ACC112 (cell line): ENCODE measurements at regions not wholly inside any gene's neighbourhood (a gene's known extent, or its start where the extent isn't known, plus 50 kb on each side); places are given as distances from the start of the nearest gene placed in this dataset.
"Not testable (repeated sequence)": the region's sequence is repeated elsewhere in the genome, so short reads cannot be mapped to it uniquely, and the experiment has no call there.

Experiments used
- H2AFZ ChIP-seq: fragments of 200-600 bp; sonication (generic); one replicate; pipeline ENCODE4 v1.6.0; 2017; ENCODE audit warnings: antibody characterized with exemption, low read length; ENCODE audit not compliant: unreplicated experiment
- H3K27ac ChIP-seq: fragments of 200-600 bp; sonication (generic); 2 replicates; pipeline ENCODE4 v1.5.1; 2014; ENCODE audit warnings: low read depth, mild to moderate bottlenecking, antibody characterized with exemption, low read length, moderate library complexity
- H3K27me3 ChIP-seq: fragments of 200-600 bp; sonication (generic); 2 replicates; pipeline ENCODE4 v1.6.1; 2014; ENCODE audit warnings: mild to moderate bottlenecking, antibody characterized with exemption, low read length, moderate library complexity, mixed read lengths; ENCODE audit not compliant: insufficient read depth
- H3K36me3 ChIP-seq: fragments of 200-600 bp; sonication (generic); 2 replicates; pipeline ENCODE4 v1.6.1; 2016; ENCODE audit warnings: mild to moderate bottlenecking, antibody characterized with exemption, low read length, moderate library complexity, mixed read lengths; ENCODE audit not compliant: insufficient read depth
- H3K4me1 ChIP-seq: fragments of 200-600 bp; sonication (generic); one replicate; pipeline ENCODE4 v1.6.1; 2016; ENCODE audit warnings: low read length, mixed read lengths; ENCODE audit not compliant: insufficient read depth, unreplicated experiment, control insufficient read depth
- H3K4me3 ChIP-seq: fragments of 200-600 bp; sonication (generic); 2 replicates; pipeline ENCODE4 v1.5.1; 2014; ENCODE audit warnings: mild to moderate bottlenecking, low read depth, low read length
- H3K79me2 ChIP-seq: fragments of 200-600 bp; sonication (generic); one replicate; pipeline ENCODE4 v1.6.0; 2016; ENCODE audit warnings: low read length; ENCODE audit not compliant: control insufficient read depth, unreplicated experiment, insufficient read depth

GRCh38 chr1:94362466-94363058 is 55.6 kb upstream of the ABCD3 start:
- Histone ChIP-seq H3K27ac (no peak overlapping the region), H3K36me3 (no peaks in the 10 kb centered on the region), H3K4me3 (no peak overlapping the region), H3K27me3 (peaks cover 4% of the 10 kb centered on the region; the same call in 1 of the 2 replicates), H2AFZ (no peak overlapping the region), H3K79me2 (no peaks in the 10 kb centered on the region), H3K4me1 (no peaks in the 10 kb centered on the region)

GRCh38 chr1:94358630-94359599 is 59.3 kb upstream of the ABCD3 start:
- Histone ChIP-seq H3K27ac (no peak overlapping the region), H3K79me2 (no peaks in the 10 kb centered on the region), H3K4me3 (no peak overlapping the region), H3K27me3 (peaks cover 19% of the 10 kb centered on the region), H2AFZ (no peak overlapping the region), H3K36me3 (no peaks in the 10 kb centered on the region), H3K4me1 (no peaks in the 10 kb centered on the region)

DNA sequence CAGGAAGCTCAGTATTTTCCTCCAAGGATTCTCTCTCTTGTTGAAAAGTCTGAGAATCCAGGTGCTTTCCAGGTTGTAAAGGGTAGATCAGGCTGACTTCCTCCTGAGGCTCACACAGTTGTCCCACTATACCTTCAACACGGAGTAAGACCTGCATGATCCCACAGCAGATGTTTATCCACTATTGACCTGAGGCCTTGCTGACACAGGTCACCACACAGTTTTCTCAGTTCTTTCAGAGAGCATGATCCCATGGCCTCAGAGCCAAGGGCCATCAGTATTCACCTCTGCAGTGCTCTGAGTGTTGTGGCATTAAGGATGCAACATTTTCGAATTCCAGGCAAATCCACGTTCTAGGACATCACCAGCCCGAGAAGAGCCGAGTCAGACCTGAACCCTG is 60.5 kb upstream of the ABCD3 start:
- no peaks in the 10 kb centered on the region for H3K79me2 ChIP-seq
- no peak overlapping the region for H3K4me3 ChIP-seq
- H2AFZ ChIP-seq = no peak overlapping the region
- no peaks in the 10 kb centered on the region for H3K36me3 ChIP-seq
- H3K4me1 ChIP-seq = no peaks in the 10 kb centered on the region
- no peak overlapping the region for H3K27ac ChIP-seq
- peaks cover 30% of the 10 kb centered on the region for H3K27me3 ChIP-seq

- Histone ChIP-seq H3K36me3 (no peaks in the 10 kb centered on the region), H3K79me2 (no peaks in the 10 kb centered on the region), H3K4me1 (no peaks in the 10 kb centered on the region), H3K4me3 (no peak overlapping the region), H2AFZ (no peak overlapping the region), H3K27ac (no peak overlapping the region), H3K27me3 (peaks cover 52% of the 10 kb centered on the region)
These were observed 62.7 kb upstream of the ABCD3 start for GRCh38 chr1:94355485-94355980.

DNA sequence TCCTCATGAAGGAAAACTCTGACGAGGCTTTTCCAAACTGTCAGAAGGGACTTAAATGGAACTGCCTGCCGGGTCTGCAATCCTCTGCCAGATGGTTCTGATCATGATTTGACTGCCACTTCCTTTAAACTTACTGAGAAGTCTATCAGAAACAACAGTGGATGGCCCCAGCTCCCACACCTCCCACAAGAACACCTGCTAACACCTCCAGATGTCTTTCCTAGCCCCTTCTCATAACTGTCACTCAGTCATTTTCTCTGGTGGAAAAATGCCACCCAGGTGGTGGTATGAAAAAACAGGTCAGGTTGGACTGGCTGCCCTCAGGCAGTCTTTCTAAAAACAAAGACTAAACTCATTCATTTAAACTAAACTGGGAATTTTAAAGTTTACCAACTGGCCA is 66.7 kb upstream of the ABCD3 start:
- no peaks in the 10 kb centered on the region for H3K79me2 ChIP-seq
- no peaks in the 10 kb centered on the region for H3K36me3 ChIP-seq
- no peak overlapping the region for H2AFZ ChIP-seq
- peaks cover 69% of the 10 kb centered on the region for H3K27me3 ChIP-seq
- H3K4me1 ChIP-seq = no peaks in the 10 kb centered on the region
- no peak overlapping the region for H3K27ac ChIP-seq
- no peak overlapping the region for H3K4me3 ChIP-seq

- no peaks in the 10 kb centered on the region for H3K36me3 ChIP-seq
- no peak overlapping the region for H3K4me3 ChIP-seq
- no peaks in the 10 kb centered on the region for H3K4me1 ChIP-seq
These were observed 67.8 kb upstream of the ABCD3 start for GRCh38 chr1:94350350-94350924.

DNA sequence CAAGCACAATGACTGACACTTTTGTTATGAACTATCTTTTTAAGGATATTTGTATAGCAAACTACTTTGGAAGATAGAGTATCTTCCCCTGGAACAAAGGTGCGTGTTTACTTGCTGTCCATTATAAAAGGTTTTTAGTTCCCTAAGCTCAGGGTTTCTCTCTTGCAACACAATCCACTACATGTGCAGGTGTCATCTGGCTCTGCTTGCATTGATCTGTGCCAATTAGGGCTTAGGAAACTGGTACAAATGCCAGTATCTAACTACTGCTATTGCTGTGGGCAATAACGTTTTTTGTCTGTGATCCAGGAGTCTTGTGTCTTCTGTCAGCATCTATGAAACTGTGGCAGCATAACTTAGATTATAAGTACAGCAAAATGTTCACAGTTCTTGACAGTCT is 68.3 kb upstream of the ABCD3 start:
- Histone ChIP-seq H3K27me3 (peaks cover 57% of the 10 kb centered on the region), H3K27ac (no peak overlapping the region), H3K4me3 (no peak overlapping the region), H3K36me3 (no peaks in the 10 kb centered on the region), H2AFZ (no peak overlapping the region), H3K4me1 (no peaks in the 10 kb centered on the region), H3K79me2 (no peaks in the 10 kb centered on the region)

More at GRCh38 chr1:94350350-94350924, 67.8 kb upstream of the ABCD3 start:
- Histone ChIP-seq H2AFZ (no peak overlapping the region), H3K79me2 (no peaks in the 10 kb centered on the region), H3K27ac (no peak overlapping the region), H3K27me3 (peaks cover 63% of the 10 kb centered on the region)

GRCh38 chr1:94348386-94348785 is 69.8 kb upstream of the ABCD3 start:
- not testable (repeated sequence) for H3K79me2 ChIP-seq, H3K4me1 ChIP-seq, H2AFZ ChIP-seq

GRCh38 chr1:94345148-94345721 is 73.0 kb upstream of the ABCD3 start:
- Histone ChIP-seq H3K27me3 (peaks cover 18% of the 10 kb centered on the region), H3K79me2 (no peaks in the 10 kb centered on the region), H2AFZ (no peak overlapping the region), H3K4me1 (no peaks in the 10 kb centered on the region), H3K27ac (no peak overlapping the region), H3K36me3 (no peaks in the 10 kb centered on the region), H3K4me3 (no peak overlapping the region)

More at GRCh38 chr1:94348386-94348785, 69.8 kb upstream of the ABCD3 start:
- H3K27me3 ChIP-seq = peaks cover 46% of the 10 kb centered on the region
- H3K36me3 ChIP-seq, H3K27ac ChIP-seq, H3K4me3 ChIP-seq: not testable (repeated sequence)

DNA sequence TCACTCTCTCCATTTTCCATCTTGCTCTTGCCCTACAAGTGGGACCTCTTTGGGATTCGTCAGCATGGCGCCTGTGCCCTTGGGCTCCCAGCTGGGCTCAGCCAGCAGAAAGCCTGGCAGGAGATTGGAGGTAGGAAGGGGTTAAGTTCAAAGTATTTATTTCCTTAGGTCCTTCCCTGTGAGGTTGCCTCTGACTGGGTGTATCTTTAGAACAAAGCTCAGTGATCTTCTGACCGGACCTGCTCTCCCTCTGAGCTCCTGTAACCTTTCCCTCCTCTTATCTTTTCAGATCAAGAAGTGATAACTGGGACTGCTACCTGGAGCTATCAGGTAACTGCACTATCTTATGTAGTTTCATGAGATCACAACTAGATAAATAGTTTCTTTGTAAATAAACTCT is 75.8 kb upstream of the ABCD3 start:
- Histone ChIP-seq H3K27ac (no peak overlapping the region), H2AFZ (no peak overlapping the region), H3K79me2 (no peaks in the 10 kb centered on the region), H3K27me3 (0 out of 2 replicates have a peak, but pooled peaks cover 4% of the 10 kb centered on the region), H3K4me3 (no peak overlapping the region), H3K36me3 (no peaks in the 10 kb centered on the region), H3K4me1 (no peaks in the 10 kb centered on the region)
